GM19239 (cell line): ENCODE measurements at regions not wholly inside any gene's neighbourhood (a gene's known extent, or its start where the extent isn't known, plus 50 kb on each side); places are given as distances from the start of the nearest gene placed in this dataset.
"Not testable (repeated sequence)": the region's sequence is repeated elsewhere in the genome, so short reads cannot be mapped to it uniquely, and the experiment has no call there.

ENCODE experiments used
- DNase-seq: peaks from one replicate; pipeline ENCODE4 v3.0.0; 2011; ENCODE audit warnings: low spot score; ENCODE audit not compliant: insufficient read length
- FAIRE-seq: peaks from 2 replicates; lab custom pipeline; 2011; peaks lifted over from hg19 to GRCh38; lab: Jason Lieb, UNC

DNA sequence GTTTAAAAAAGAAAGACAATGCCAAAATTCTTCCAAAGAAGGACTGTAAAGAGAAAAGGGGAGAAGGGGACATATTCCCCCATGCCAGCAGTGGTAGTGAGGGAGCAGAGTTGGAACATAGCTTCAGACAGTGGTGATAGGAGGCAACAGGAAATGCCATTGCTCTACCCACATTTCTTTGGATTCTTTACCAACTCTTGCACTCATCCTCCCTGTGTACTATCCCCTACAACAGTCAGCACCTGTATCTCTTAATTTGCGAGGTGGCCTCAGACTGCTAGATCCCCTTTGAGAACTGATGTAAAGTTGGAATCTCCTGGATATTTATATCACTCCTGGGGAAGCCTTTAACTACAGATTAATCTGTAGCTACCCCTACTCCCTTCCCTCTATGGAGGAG, 320.6 kb upstream of the PTGER4 start:
- FAIRE-seq, result no peak
- DNase-seq, result no peak

- FAIRE-seq (no peak), DNase-seq (no peak)
Measured at GRCh38 chr5:40356248-40356647, 323.5 kb upstream of the PTGER4 start.

GRCh38 chr5:40355846-40356245, 323.9 kb upstream of the PTGER4 start:
- FAIRE-seq (no peak), DNase-seq (no peak)

DNA sequence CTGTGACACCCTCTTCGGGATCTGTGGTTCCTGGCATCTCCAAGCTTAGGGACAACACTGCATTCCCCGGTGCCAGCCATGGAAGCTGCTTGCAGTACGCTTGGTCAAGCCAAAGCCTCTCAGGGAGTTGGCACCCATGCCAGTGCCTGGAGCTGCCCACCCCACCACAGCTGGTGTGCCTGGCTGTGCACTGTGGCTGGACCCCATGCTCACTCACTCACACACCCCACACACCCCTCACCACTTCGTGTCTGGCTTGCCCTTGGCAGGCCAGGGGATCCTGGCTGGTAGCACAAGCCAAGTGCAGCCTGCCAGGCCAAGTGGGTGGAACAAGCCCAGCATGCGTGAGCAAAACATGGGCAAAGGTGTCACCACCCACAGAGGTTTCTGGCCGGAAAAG, 324.5 kb upstream of the PTGER4 start:
- DNase-seq (no peak), FAIRE-seq (no peak)

GRCh38 chr5:40354171-40354570, 325.5 kb upstream of the PTGER4 start:
- DNase-seq (no peak), FAIRE-seq (no peak)

- DNase-seq (no peak), FAIRE-seq (no peak)
Measured at GRCh38 chr5:40353442-40353841, 326.3 kb upstream of the PTGER4 start.

- FAIRE-seq (no peak), DNase-seq (no peak)
Measured at GRCh38 chr5:40347981-40348725, 331.6 kb upstream of the PTGER4 start.

DNA sequence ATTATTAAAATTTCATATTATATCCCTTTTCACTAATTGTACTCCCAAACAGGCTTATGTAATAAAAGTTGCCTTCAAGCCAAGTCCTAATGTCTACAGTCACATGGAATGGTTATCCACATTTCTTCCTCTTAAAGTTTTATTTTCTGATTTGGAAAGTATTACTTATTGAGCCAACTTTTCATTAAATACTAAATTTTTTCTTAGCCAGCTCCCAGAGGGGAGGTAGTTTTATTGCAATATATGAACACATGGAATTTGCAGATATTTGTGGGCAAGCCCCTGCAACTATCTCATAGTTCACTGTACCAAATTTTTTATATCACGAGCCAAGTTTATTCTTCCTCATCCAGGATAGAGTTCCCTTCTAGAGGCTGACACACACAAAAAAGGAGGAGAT, 332.8 kb upstream of the PTGER4 start:
- DNase-seq, result no peak
- FAIRE-seq, result no peak

- DNase-seq, FAIRE-seq: not testable (repeated sequence)
Measured at GRCh38 chr5:40338434-40338833, 341.3 kb upstream of the PTGER4 start.

DNA sequence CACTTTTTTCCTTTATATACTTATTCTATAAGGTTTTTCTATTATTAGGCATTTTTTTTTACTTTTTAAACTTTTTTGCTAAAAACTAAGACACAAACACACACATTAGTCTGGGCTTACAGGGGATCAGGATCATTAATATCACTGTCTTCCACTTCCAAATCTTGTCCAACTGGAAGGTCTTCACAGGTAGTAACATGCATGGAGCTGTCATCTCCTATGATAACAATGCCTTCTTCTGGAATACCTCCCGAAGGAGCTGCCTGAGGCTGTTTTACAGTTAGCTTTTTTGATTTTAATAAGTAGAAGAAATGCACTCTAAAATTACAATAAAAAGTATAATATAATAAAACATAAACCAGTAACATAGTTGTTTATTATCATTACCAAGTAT, 345.5 kb upstream of the PTGER4 start:
- DNase-seq (no peak), FAIRE-seq (no peak)

GRCh38 chr5:40333459-40334241, 346.1 kb upstream of the PTGER4 start:
- DNase-seq, result no peak
- no peak for FAIRE-seq

- DNase-seq (no peak), FAIRE-seq (no peak)
Measured at GRCh38 chr5:40332970-40333369, 346.7 kb upstream of the PTGER4 start.

- no peak for DNase-seq
- FAIRE-seq, result no peak
Measured at GRCh38 chr5:40331616-40332015, 348.1 kb upstream of the PTGER4 start.

GRCh38 chr5:40321514-40321913, 358.2 kb upstream of the PTGER4 start:
- DNase-seq (no peak), FAIRE-seq (no peak)

GRCh38 chr5:40318395-40318794, 361.3 kb upstream of the PTGER4 start:
- DNase-seq, result no peak
- no peak for FAIRE-seq

GRCh38 chr5:40317023-40317422, 362.7 kb upstream of the PTGER4 start:
- FAIRE-seq, result no peak
- no peak for DNase-seq

- no peak for DNase-seq
- no peak for FAIRE-seq
Measured at GRCh38 chr5:40315126-40315525, 364.6 kb upstream of the PTGER4 start.

GRCh38 chr5:40314275-40314674, 365.4 kb upstream of the PTGER4 start:
- DNase-seq (no peak), FAIRE-seq (no peak)

DNA sequence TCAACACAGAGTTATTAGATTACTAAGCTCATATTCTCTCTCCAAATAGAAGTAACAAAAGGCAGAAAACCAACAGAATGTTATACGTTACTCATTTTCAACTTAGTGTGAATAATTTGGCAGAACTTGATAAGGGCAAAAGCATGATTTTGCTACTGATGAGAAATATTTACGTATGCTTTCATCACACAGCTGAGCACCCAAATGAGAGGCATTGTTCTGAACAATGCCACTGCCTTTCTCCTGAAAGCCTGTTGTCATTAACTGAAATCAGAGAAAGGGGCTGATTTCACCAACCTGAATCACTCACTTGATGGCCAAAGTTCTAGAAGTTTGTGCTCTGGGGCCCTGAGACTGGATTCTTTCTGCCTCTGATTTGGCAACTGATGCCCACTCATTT, 367.5 kb upstream of the PTGER4 start:
- FAIRE-seq, result no peak
- DNase-seq, result no peak

DNA sequence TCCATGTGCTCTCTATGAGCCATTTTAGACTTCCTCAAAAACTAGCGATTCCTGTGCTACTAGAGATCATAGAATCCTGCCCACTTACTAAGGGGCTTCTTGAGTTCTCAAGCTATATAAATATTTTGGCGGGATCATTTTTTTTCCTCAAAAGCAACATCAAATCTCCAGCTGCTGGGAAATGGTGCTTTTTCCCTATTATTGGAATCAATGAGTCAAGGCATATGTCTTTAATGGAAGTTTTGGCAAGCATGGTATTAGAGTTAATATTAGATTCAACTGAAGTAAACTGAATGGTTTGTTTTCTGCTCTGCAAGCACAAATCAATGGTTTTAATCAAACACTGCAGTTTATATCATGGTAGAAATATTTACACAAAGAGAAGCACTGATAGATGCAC, 369.9 kb upstream of the PTGER4 start:
- no peak for DNase-seq

GRCh38 chr5:40308867-40309266, 370.8 kb upstream of the PTGER4 start:
- FAIRE-seq (no peak), DNase-seq (no peak)

More for the DNA sequence above, 369.9 kb upstream of the PTGER4 start:
- FAIRE-seq, result no peak

GRCh38 chr5:40307920-40308319, 371.8 kb upstream of the PTGER4 start:
- DNase-seq (no peak), FAIRE-seq (no peak)
